IMR-90 (cell line): ENCODE measurements at regions not wholly inside any gene's neighbourhood (a gene's known extent, or its start where the extent isn't known, plus 50 kb on each side); places are given as distances from the start of the nearest gene placed in this dataset.

Experiments
- BHLHE40 ChIP-seq: fragments of 150-350 bp; IDR thresholded peaks from 2 replicates; pipeline ENCODE4 v1.6.1; 2016; ENCODE audit warnings: mild to moderate bottlenecking, low read depth, low read length
- POLR2A ChIP-seq: IDR thresholded peaks from 2 replicates; pipeline ENCODE4 v1.6.1; 2012; ENCODE audit warnings: mild to moderate bottlenecking, low read depth, low read length
- RCOR1 ChIP-seq: IDR thresholded peaks from 2 replicates; pipeline ENCODE4 v1.6.1; 2012; ENCODE audit warnings: mild to moderate bottlenecking, low read length, improper control_type of control experiment; ENCODE audit not compliant: insufficient replicate concordance
- SMC3 ChIP-seq: fragments of 150-350 bp; IDR thresholded peaks from 2 replicates; pipeline ENCODE4 v1.6.1; 2016; ENCODE audit warnings: low read depth, mild to moderate bottlenecking, antibody characterized with exemption, low read length, moderate library complexity
- TF ChIP-seq, protein P1 (sequence below): conservative IDR thresholded peaks from 2 replicates; pipeline ENCODE4 v1.5.1; 2012; ENCODE audit warnings: mild to moderate bottlenecking, low read depth, low read length, improper control_type of control experiment

DNA sequence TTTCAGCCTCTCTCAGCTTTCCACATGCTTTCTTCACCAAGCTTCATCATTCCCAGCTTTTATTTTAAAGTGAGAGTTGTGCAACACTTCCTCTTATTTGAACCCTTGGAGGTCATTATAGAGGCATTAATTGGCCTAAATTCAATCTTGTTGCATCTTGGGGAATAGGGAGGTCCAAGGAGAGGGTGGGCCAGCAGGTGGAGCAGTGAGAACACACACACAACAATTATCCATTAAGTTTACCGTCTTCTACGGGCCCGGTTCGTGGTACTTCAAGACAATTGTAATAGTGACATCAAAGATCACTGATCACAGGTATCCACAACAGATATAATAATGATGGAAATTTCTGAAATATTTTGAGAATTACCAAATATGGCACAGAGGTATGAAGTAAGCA, 457.2 kb upstream of the SMIM21 start:
- TF ChIP-seq, protein P1, sequence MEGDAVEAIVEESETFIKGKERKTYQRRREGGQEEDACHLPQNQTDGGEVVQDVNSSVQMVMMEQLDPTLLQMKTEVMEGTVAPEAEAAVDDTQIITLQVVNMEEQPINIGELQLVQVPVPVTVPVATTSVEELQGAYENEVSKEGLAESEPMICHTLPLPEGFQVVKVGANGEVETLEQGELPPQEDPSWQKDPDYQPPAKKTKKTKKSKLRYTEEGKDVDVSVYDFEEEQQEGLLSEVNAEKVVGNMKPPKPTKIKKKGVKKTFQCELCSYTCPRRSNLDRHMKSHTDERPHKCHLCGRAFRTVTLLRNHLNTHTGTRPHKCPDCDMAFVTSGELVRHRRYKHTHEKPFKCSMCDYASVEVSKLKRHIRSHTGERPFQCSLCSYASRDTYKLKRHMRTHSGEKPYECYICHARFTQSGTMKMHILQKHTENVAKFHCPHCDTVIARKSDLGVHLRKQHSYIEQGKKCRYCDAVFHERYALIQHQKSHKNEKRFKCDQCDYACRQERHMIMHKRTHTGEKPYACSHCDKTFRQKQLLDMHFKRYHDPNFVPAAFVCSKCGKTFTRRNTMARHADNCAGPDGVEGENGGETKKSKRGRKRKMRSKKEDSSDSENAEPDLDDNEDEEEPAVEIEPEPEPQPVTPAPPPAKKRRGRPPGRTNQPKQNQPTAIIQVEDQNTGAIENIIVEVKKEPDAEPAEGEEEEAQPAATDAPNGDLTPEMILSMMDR = no peak
- TF ChIP-seq RCOR1 (no peak), POLR2A (no peak), SMC3 (no peak), BHLHE40 (no peak)
